NCI-H2171 (cell line): ENCODE measurements at regions not wholly inside any gene's neighbourhood (a gene's known extent, or its start where the extent isn't known, plus 50 kb on each side); places are given as distances from the start of the nearest gene placed in this dataset.
"Not testable (repeated sequence)": the region's sequence is repeated elsewhere in the genome, so short reads cannot be mapped to it uniquely, and the experiment has no call there.

ENCODE experiments used
- DNase-seq: peaks from one replicate; lab custom pipeline; 2025; lab: John Stamatoyannopoulos, UW

DNA sequence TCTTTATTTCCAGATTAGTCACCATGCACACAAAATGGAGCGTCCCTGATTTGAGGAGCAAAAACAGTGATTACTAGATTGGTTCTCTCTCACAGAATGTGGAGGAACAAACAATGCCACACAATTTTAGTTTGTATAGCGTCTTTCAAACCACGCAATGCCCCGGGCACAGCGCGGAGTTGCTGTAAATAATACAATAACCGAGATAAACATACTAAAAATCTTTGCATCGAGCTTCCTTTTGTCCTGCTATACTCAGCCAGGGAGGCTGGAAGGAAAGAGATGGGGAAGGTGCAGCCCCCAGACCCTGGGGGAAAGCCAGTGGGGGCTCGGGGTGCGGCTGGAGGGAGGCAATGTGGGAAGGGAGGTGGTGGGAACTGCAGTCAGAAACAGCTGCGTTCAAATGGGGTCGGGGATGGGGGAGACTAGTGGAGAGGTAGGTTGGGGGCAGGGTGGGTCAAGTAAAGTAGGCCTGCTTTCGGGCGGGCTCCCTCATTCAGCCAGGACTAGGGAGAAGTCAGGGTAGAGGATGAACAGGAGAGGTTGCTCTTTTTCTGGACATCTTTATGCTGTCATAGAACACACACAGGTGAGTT lies 366.3 kb downstream of the RPS6KC1 start:
- no peak for DNase-seq

DNA sequence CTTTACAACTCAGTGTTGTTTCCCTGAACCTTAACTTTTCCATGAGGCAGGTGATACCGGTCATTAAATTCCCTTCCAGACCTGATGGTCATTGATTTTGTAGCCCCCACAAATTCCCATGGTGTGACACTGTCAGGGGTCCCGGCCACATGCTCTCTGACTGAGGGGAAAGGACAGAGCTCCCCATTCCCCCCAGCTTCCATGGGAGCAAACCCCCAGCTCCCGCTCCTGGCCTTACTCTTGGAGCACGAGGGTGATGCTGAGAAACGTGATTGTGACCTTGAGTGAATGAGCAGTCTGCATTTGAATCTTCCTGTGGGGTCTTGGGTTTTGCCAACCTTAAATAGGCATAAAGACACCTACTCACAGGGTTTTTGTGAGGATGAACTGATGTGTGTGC lies 366.8 kb downstream of the RPS6KC1 start:
- no peak for DNase-seq

DNA sequence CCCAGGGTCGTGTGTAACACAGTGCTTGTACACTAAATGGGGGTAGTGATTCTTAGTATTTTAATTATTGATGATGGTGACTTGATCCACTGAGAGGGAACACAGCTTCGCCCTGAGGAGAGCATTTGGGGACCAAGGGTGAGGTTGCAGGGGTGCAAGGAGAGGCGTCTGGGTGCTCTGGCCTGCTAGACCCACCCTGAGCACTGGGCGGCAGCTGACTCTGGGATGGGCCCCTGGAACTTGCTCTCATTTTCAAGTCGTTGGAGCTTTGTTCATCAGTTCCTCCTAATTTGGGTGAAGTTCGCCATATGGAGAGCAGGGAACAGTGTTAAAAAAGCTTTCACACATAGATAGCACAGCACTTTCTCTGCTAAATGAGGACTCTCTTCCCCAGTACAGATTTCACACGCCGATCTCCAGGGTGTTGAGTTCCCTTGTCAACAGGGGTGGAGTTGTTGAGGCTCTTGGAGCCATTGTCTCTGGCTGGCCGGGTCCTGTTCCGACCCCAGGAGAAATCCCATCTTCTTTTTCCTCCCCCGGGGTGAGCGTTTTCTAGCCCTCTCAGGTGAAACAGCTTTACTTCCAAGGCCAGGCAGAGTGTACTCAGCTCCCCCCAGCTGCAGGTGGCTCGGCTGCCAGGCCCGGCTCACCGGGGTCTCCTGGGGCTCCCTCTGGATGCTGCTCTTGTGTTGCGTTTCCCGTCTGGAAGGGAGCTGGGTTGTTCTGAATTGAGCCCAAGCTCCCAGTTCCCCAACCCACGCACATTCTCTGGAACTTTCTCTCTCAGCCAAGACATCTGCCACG lies 367.4 kb downstream of the RPS6KC1 start:
- DNase-seq = no peak

DNA sequence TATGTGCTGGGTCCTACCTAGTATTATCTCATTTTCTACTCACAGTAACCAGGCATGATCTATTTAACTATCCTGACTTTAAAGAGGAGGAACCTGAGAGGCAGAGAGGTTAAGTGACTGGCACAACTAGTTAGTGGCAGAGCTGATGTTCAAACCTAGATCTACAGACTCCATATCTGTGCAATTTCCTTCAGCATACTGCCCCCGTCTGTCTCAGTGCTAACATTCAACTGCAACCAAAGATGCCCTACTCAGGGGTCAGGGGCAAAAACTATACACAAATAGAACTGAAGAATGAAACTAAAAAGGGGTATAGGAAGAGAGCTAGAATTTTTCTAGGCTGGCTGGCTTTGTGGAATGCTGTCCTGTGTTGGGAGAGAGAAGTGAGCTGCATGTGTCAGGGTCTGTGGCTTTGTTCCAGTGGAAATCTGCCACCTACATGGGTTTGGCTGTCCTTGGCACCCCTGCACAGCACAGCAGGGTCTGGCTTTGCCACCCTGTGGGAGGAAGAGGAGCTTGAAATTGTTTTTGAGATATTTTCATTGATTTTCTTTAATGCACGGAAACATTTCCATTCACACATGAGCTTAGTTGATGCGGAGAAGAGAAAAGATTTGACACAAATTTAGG lies 368.5 kb downstream of the RPS6KC1 start:
- no peak for DNase-seq

DNA sequence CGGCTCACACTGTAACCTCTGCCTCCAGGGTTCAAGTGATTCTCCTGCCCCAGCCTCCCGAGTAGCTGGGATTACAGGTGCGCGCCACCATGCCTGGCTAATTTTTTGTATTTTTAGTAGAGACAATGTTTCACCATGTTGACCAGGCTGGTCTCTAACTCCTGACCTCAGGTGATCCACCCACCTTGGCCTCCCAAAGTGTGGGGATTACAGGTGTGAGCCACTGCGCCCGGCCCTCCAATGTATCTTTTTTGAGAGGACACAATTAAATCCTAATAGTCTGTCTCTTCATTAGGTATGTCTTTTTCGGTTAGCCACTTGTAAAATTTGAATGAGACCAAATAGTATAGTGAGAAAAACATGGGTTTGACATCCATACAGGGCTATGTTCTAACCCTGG lies 370.1 kb downstream of the RPS6KC1 start:
- not testable (repeated sequence) for DNase-seq

DNA sequence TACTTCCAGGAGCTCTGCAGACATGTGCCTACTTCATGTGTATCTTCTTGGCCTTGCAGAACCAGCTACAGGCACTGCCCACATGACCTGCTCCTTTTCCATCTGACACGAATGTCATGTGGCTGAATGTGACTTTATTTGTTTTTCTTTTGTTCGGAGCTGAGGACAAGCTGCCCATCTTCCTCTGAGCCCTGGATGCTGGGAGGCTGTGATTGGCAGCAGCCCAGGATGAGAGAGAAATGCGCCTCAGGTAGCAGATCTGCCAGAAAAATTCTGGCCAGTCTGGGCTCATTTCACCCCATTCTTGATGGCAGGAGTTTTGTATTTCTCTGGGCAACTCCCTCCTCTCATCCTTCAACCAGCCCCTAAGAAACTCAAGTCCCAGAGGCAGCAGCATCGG lies 372.0 kb downstream of the RPS6KC1 start:
- no peak for DNase-seq

DNA sequence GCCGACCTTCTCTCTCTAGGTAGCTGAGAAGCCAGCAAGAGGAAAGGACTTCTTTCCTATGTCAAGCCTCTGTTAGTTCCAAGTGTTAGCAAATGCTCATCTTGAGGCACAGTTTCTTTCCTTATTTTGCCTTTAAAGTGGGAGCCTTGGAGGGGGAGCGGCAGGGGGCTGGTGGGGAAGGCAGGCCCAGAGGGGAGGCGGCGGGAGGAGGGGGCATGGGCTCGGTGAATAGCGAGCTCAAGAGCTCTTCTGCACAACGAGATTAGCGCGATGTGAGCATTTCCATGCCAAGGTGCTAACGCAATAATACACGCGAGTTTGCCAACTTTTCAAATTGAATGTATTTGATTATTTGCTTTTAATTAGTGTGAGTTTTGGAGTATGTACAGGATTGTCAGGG lies 372.6 kb downstream of the RPS6KC1 start:
- DNase-seq = no peak

DNA sequence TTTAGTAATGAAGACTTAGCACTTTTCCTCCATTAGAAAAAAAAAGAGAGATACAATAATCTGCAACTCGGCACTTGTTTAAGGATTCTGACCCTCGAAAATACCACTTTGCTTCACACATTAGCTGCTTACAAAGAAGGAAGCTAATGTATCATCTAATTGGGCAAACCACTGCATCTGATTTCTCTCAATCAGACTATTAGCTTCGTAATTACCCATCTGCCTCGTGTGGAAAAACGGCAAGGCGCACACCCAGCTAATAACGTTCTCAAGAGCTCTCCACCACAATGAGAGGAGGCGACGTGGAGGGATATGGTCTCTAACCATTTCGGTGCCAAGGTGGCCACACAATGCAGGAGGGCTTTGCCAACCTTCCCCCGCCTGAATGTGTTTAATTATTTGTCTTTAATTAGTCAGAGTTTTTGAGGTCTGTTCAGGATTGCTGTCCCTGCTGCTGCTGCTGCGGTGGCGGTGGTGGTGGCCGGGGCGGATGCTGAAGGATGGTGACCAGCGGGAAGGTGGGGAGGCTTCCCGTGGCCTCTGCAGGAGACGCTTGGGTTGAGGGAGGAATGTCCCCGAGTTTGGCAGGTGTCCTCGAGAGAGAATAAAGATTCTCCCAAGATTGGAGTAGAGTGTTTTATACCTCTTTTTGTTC lies 374.5 kb downstream of the RPS6KC1 start:
- DNase-seq = no peak

DNA sequence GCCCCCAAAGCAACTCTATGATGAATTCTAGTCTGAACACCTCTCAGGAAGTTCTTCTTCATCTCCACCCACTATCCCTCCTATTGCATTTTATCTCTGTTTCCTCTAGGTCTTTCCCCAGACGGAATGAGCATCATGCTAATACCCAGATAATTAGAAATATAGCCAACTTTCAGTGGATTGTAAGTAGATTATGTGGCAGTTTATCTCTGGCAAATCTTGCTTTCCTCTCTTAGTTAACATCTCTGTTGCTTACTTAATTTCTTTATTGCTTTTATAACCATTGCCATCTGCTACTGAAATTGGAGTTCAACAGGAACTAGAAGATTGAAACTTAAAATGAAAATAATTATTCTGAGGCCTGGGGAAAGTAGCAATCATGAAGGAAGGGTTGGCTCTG lies 378.6 kb downstream of the RPS6KC1 start:
- DNase-seq = no peak

DNA sequence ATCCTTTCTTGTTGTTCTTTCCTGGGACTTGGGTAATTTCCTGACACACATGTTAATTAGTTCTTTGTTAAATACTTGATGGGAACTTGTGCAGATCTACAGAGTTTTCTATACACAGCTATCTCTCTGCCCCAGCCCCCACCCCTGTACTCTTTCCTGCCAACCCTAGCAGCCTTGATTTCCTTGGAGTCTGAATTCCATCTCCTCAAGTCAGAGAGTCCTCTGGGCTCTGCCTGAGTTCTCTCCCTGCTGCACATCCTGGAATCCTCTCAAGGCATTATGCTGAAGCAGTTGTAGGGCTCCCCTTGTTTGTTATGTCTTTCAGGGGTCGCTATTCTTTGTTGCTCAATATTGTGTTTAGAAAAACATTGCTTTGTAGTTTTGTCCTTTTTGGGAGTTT lies 384.7 kb downstream of the RPS6KC1 start:
- no peak for DNase-seq

DNA sequence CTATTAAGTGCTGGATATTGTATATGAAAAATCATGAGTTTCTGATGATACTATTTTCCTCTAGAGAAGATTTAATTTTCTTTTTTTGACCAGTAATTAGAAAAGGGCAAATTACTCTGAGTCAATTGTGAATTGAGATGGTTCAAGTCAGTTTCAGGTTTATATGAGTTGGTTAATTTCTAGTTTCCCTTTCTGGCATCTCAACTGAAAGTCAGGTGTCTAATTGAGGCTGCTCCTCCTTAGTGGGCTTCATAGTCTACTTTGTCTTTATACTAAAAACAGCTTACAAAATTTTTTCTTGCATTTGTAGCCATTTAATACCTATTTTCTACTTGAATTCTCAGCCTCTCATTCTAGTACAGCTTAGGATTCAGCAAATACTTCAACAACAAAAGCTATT lies 387.3 kb downstream of the RPS6KC1 start:
- no peak for DNase-seq

DNA sequence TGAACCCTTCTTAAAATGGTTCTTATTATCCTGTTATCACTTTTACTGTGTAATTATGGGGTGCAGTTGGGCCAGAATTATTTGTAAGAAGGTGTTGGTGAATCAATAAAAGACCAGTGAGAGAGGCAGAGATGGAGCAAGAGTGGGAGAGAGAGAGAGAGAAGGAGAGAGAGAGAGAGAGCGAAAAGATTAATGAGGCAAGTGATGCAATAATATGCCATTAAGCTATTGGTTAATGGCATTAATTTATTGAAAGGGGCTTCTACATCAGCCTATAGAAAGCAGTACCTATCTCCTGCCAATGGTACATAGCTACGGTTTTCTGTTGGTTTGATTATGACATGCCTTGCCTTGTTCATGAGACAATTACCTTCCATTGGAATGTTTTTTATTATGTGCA lies 388.7 kb downstream of the RPS6KC1 start:
- DNase-seq = no peak

DNA sequence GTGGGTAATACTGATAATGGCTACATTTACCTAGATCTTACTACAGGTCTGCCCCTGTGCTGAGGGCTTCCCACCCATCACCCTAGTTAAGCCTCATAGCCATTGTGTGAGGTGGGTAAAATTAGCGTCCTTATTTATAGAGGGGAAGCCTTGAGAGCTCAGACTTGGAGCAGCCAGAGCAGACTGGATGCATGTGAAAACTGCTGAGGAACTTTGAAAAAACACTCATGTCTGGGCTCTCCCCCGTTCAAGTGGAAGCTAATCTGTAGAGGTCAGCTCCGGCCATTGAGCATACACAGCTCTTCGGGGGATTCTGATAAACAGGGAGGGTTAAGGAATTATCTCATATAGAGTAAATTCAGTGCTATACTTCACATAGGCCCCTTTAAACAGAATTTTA lies 389.7 kb downstream of the RPS6KC1 start:
- no peak for DNase-seq

DNA sequence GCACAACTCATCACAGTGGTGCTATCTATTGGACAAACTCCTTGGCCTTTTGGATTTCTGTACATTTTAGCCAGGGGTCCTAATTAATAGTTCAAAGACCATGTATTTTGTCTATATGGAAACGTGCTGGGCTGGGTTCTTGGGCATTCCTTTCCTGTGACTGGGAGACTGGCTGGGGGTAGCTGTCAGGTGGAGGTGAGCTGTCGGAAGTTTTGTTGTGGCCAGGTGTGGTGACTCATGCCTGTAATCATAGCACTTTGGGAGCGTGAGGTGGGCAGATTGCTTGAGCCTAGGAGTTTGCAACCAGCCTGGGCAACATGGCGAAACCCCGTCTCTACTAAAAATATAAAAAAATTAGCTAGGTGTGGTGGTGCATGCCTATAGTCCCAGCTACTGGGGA lies 392.4 kb downstream of the RPS6KC1 start:
- no peak for DNase-seq

DNA sequence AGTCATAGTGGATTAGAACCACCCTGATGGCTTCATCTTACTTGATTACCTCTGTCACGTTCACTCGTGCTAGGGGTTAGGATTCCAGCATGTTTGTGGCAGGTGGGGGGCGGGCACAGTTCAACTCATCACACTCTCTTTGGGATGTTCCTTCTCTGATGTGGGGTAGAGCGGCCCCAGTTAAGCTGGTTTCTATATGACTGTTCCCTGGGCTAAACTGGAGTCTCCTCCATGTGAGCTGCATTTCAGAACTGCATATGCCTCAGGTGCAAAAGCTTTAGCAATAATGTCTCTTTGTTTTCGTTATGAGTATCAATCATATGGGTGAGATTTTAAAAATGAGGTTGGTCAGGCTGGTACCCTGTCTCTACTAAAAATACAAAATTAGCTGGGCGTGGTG lies 393.2 kb downstream of the RPS6KC1 start:
- no peak for DNase-seq

DNA sequence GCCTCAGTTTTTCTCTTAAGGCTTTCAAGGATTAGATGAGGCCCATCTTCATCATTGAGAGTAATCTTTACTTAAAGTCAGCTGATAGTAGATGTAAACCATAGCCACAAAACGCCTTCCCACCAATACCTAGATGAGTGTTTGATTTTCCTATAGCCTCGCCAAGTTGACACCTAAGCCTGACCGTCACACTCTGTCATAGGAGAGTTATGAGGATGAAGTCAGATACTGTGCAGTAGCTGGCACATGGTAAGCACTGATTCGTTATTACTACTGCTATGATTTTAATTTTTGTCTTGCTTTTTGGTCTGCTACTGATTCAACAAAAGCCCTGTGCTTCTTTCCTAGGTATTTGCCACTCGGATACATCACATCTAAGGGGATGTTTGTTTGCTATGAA lies 395.5 kb downstream of the RPS6KC1 start:
- DNase-seq = no peak

DNA sequence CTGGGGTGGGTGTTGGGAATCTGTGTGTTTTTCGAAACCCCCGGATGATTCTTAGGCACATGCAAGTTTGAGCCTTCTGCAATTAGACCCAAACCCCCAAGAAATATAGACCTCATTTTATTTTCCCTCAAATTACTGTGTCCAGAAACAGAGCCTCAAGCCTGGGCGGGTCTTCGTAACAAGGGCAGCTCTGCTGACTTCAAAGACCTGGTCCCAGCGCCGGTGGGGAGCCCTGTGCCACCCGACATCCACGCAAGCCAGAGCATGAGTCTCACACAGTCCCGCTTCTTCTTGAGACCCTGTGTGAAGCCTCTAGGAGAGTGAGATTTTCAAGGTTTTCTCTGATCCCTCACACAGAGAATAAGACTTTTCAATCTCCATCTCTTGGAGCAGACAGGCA lies 397.3 kb downstream of the RPS6KC1 start:
- DNase-seq = no peak

DNA sequence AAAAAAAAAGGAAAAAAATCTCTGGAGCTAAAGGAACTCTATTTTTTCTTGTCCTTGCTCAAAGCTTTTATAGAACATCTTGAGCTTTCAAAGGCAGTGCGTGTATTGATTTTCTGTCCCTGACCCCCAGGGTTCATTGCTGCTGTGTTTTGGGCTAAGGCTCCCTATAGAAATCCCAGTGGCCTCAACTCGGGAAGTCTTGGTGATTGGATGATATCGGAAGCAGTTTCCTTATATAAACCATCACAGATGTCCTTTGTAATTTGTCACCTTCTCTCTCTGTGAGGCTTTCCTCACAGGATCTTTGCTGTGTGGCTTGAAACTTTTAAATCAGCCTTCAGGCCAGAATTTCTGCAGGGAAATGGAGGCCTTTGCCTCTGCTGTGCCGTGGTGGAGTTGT lies 397.7 kb downstream of the RPS6KC1 start:
- no peak for DNase-seq

DNA sequence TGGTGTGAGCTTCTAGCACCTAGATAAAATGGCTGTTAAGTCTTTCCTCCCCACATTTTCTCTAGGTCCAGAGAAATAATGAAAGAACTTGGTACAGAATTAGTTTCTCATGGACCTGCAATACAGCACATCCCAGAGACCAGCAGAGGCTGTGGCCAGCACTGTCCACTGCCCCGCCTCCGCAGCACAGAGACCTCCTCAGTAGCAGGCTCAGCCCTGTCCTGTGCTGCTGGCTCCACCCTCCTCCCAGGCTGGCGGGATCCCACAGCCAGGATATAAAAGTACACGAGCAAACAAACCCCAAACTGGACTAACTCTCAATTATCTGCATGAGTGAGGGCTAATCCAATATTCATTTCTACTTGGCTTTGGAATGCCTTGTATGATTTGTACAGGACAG lies 401.5 kb downstream of the RPS6KC1 start:
- DNase-seq = no peak

DNA sequence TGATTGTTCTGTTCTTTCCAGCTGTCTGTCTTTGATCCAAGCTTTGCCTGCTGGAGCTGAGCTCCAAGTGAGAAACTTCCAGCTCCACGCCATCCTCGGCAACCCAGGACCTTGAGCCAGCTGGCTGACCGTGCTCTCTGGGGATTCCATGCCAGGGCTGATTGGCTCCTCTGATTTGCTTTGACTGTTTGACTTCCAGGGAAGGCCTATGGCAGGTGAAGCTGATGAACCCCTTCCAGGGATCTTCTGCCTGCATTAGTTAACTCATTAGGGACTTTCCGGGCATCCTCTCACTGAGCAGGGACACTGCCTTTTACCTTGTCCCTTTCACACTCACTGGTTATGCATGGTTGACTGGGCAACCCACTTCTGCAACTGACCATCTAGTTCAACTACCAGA lies 406.1 kb downstream of the RPS6KC1 start:
- no peak for DNase-seq

DNA sequence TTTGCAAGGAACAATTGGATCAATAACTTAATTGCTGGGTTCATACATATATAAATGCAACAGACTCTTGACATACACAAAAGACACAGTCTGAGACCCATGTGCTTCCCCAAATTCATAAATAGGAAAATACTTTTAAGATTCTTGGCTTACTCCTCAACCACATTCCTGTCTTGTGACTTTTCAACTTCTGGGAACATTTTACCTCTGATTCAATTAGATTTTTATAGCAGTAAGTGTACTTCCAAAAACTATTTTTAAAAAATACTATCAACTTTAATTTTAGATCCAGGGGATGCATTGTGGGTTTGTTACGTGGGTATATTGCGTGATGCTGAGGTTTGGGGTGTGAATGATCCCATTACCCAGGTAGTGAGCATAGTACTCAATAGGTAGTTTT lies 406.7 kb downstream of the RPS6KC1 start:
- DNase-seq = no peak

DNA sequence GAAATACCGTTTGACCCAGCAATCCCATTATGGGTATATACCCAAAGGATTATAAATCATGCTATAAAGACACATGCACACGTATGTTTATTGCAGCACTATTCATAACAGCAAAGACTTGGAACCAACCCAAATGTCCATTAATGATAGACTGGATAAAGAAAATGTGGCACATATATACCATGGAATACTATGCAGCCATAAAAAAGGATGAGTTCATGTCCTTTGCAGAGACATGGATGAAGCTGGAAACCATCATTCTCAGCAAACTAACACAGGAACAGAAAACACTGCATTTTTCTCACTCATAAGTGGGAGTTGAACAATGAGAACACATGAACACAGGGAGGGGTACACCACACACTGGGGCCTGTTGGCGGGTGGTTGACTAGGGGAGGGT lies 411.3 kb downstream of the RPS6KC1 start:
- DNase-seq = not testable (repeated sequence)
